Keratinocyte (primary cell): ENCODE measurements at regions not wholly inside any gene's neighbourhood (a gene's known extent, or its start where the extent isn't known, plus 50 kb on each side); places are given as distances from the start of the nearest gene placed in this dataset.

Experiments
- DNase-seq: peaks from one replicate; pipeline ENCODE4 v3.0.0-alpha.2; 2011; ENCODE audit warnings: low read depth, missing footprints, low spot score
- FAIRE-seq: peaks from 2 replicates; lab custom pipeline; 2011; peaks lifted over from hg19 to GRCh38; lab: Jason Lieb, UNC
- H2AFZ ChIP-seq: 2 replicates; pipeline ENCODE4 v1.6.0; 2012; ENCODE audit warnings: low read length, control low read depth, inconsistent platforms; ENCODE audit not compliant: control insufficient read depth
- H3K27ac ChIP-seq: 2 replicates; pipeline ENCODE4 v1.5.1; 2011; ENCODE audit warnings: low read length; ENCODE audit not compliant: control insufficient read depth, insufficient read depth
- H3K27me3 ChIP-seq: 3 replicates; pipeline ENCODE4 v1.6.0; 2011; ENCODE audit warnings: low read length; ENCODE audit not compliant: control insufficient read depth, insufficient read depth; ENCODE audit errors: extremely low read depth
- H3K36me3 ChIP-seq, 2 experiments: 2 replicates in 1 of 2; 3 replicates in 1 of 2; pipeline ENCODE4 v1.5.1; 2011; ENCODE audit warnings: low read length in 2 of 2, mild to moderate bottlenecking in 1 of 2; ENCODE audit not compliant: control insufficient read depth in 2 of 2, insufficient read depth in 2 of 2; ENCODE audit errors: extremely low read depth in 1 of 2
- H3K4me1 ChIP-seq: 3 replicates; pipeline ENCODE4 v1.5.1; 2011; ENCODE audit warnings: low read length; ENCODE audit not compliant: control insufficient read depth, insufficient read depth; ENCODE audit errors: extremely low read depth
- H3K4me2 ChIP-seq: 3 replicates; pipeline ENCODE4 v1.6.0; 2011; ENCODE audit warnings: low read depth, low read length; ENCODE audit not compliant: control insufficient read depth, insufficient read depth; ENCODE audit errors: extremely low read depth
- H3K4me3 ChIP-seq, 3 experiments: fragments of 200-600 bp in 1 of 3; sonication (generic) in 1 of 3; 2 replicates in 2 of 3; 3 replicates in 1 of 3; pipeline ENCODE4 v1.5.1; 2011 to 2016; ENCODE audit warnings: low read length in 3 of 3, mild to moderate bottlenecking in 3 of 3, control low read depth in 2 of 3, inconsistent platforms in 1 of 3, low read depth in 1 of 3, mixed read lengths in 1 of 3, mixed run types in 1 of 3, moderate library complexity in 1 of 3; ENCODE audit not compliant: control insufficient read depth in 2 of 3, insufficient read depth in 2 of 3; ENCODE audit errors: extremely low read depth in 1 of 3
- H3K79me2 ChIP-seq: 2 replicates; pipeline ENCODE4 v1.6.0; 2012; ENCODE audit warnings: low read length; ENCODE audit not compliant: control insufficient read depth, insufficient read depth
- H3K9ac ChIP-seq: 3 replicates; pipeline ENCODE4 v1.6.0; 2011; ENCODE audit warnings: low read length; ENCODE audit not compliant: control insufficient read depth, insufficient read depth; ENCODE audit errors: extremely low read depth
- H3K9me1 ChIP-seq: 3 replicates; pipeline ENCODE4 v1.6.0; 2011; ENCODE audit warnings: low read length; ENCODE audit not compliant: control insufficient read depth, insufficient read depth; ENCODE audit errors: extremely low read depth
- H3K9me3 ChIP-seq: 2 replicates; pipeline ENCODE4 v1.5.1; 2012; ENCODE audit warnings: low read depth, low read length; ENCODE audit not compliant: control insufficient read depth
- H4K20me1 ChIP-seq: 3 replicates; pipeline ENCODE4 v1.6.0; 2011; ENCODE audit warnings: low read length; ENCODE audit not compliant: control insufficient read depth, insufficient read depth; ENCODE audit errors: extremely low read depth
- EZH2 ChIP-seq: IDR thresholded peaks from one replicate; pipeline ENCODE4 v1.6.1; 2012; ENCODE audit warnings: inconsistent platforms, mild to moderate bottlenecking, low read length, moderate library complexity
- dilution Hi-C: fragments of 300-500 bp; cut with MboI; formaldehyde crosslinking; loops from one replicate; pipeline ENCODE4 v1.7.0; 2020; ENCODE audit warnings: low sequenced_read_pairs; ENCODE audit not compliant: extremely low pct_ligation_motif_present
- TF ChIP-seq, protein P1 (sequence below), 3 experiments: IDR thresholded peaks in 1 of 3; conservative IDR thresholded peaks in 1 of 3; optimal IDR thresholded peaks in 1 of 3; 2 replicates in 2 of 3; 3 replicates in 1 of 3; pipeline versions ENCODE3 to v1.5.1; 2011; ENCODE audit warnings: low read length in 3 of 3, mild to moderate bottlenecking in 3 of 3, moderate library complexity in 2 of 3, control low read depth in 1 of 3, inconsistent platforms in 1 of 3; ENCODE audit not compliant: insufficient read depth in 2 of 3; ENCODE audit errors: extremely low read depth in 1 of 3

DNA sequence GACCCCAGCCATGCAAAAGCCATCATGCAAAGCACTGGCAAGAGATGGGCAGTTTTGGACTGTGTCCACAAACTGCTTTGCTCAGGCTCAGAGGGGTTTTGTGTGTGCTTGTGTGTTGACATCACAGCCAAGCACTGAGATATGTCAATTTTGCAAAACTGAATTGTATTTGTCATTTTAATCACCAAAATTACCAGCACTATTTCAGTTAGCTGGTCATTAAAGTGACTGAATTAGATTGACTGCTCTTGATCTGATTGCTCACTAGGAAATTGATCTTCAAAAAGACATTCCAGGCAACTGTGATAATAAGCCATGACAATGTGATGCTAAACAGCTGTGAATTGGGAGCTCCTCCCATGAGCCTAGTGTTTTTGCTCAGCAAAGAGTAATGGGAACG is 337.3 kb upstream of the GNPDA2 start:
- Histone ChIP-seq H3K9me1 (no peaks in the 10 kb centered on the region), H2AFZ (no peak overlapping the region), H3K36me3 (no peaks in the 10 kb centered on the region), H3K27ac (no peak overlapping the region), H4K20me1 (no peaks in the 10 kb centered on the region), H3K4me2 (no peak overlapping the region), H3K27me3 (no peaks in the 10 kb centered on the region), H3K9me3 (peaks cover 2% of the 10 kb centered on the region), H3K4me3 (no peak overlapping the region), H3K9ac (no peak overlapping the region), H3K79me2 (no peaks in the 10 kb centered on the region), H3K4me1 (no peaks in the 10 kb centered on the region)
- no peak for DNase-seq
- no peak for TF ChIP-seq EZH2
- TF ChIP-seq, protein P1, sequence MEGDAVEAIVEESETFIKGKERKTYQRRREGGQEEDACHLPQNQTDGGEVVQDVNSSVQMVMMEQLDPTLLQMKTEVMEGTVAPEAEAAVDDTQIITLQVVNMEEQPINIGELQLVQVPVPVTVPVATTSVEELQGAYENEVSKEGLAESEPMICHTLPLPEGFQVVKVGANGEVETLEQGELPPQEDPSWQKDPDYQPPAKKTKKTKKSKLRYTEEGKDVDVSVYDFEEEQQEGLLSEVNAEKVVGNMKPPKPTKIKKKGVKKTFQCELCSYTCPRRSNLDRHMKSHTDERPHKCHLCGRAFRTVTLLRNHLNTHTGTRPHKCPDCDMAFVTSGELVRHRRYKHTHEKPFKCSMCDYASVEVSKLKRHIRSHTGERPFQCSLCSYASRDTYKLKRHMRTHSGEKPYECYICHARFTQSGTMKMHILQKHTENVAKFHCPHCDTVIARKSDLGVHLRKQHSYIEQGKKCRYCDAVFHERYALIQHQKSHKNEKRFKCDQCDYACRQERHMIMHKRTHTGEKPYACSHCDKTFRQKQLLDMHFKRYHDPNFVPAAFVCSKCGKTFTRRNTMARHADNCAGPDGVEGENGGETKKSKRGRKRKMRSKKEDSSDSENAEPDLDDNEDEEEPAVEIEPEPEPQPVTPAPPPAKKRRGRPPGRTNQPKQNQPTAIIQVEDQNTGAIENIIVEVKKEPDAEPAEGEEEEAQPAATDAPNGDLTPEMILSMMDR (optimal IDR thresholded peaks at IDR 0.05 in 1 of 3, IDR thresholded peaks at IDR 0.05 in 1 of 3, conservative IDR thresholded peaks at IDR 0.05 in 1 of 3; ENCODE audit: extremely low read depth in 1 of 3, insufficient read depth in 2 of 3, low read length in 3 of 3): no peak
- FAIRE-seq: no peak
- dilution Hi-C loops: no loop called here

DNA sequence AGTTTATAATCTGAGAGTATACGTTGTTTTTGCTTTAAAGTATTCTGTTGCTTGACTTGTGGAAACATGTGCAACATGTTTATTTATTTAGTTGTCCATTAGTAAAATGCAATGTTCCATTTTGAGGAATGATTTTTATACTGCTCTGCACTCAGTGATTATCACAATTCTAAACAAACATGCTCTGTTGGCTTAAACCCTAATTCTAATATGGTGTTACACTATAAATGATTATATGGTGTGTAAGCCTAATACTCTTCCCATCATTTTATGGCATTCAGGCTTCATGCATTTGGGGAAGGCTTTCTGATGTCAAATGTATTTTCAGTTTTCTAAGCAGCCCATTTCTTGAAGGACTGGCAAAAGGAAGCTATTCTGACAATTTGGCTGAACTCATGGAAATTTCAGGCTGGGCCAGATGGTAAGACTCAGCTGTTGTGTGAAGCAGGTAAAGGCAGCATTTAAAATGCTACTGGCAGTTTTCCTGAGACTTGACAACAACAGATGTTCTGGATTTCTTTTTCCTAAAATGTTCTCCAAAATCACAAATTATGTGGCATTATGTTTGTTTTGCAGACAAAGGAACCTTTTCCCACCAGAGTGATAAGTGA is 336.7 kb upstream of the GNPDA2 start:
- H3K27me3 ChIP-seq: no peaks in the 10 kb centered on the region
- FAIRE-seq: no peak

More for the DNA sequence above, 336.7 kb upstream of the GNPDA2 start:
- no peak overlapping the region for H3K4me2 ChIP-seq
- DNase-seq: no peak
- H3K9me1 ChIP-seq: no peaks in the 10 kb centered on the region
- no peaks in the 10 kb centered on the region for H3K4me1 ChIP-seq
- H3K9ac ChIP-seq: no peak overlapping the region
- dilution Hi-C loops: no loop called here
- H3K9me3 ChIP-seq: peaks cover 2% of the 10 kb centered on the region
- H3K79me2 ChIP-seq: no peaks in the 10 kb centered on the region
- no peak for TF ChIP-seq EZH2
- TF ChIP-seq, protein P1 (optimal IDR thresholded peaks at IDR 0.05 in 1 of 3, IDR thresholded peaks at IDR 0.05 in 1 of 3, conservative IDR thresholded peaks at IDR 0.05 in 1 of 3; ENCODE audit: extremely low read depth in 1 of 3, insufficient read depth in 2 of 3, low read length in 3 of 3): no peak
- no peak overlapping the region for H3K4me3 ChIP-seq
- no peaks in the 10 kb centered on the region for H3K36me3 ChIP-seq
- no peaks in the 10 kb centered on the region for H4K20me1 ChIP-seq
- H3K27ac ChIP-seq: no peak overlapping the region
- no peak overlapping the region for H2AFZ ChIP-seq
